PC-9 (cell line): ENCODE measurements at regions not wholly inside any gene's neighbourhood (a gene's known extent, or its start where the extent isn't known, plus 50 kb on each side); places are given as distances from the start of the nearest gene placed in this dataset.

Experiments used
- EZH2 ChIP-seq: fragments of 200-600 bp; sonication (generic); IDR thresholded peaks from 2 replicates; pipeline ENCODE4 v1.8.0; 2017; ENCODE audit warnings: antibody characterized with exemption, low read depth
- TF ChIP-seq, protein P1 (sequence below): fragments of 200-600 bp; sonication (generic); conservative IDR thresholded peaks from 2 replicates; pipeline ENCODE4 v1.6.1; 2017; ENCODE audit warnings: mixed run types, antibody characterized with exemption, mild to moderate bottlenecking, moderate library complexity

DNA sequence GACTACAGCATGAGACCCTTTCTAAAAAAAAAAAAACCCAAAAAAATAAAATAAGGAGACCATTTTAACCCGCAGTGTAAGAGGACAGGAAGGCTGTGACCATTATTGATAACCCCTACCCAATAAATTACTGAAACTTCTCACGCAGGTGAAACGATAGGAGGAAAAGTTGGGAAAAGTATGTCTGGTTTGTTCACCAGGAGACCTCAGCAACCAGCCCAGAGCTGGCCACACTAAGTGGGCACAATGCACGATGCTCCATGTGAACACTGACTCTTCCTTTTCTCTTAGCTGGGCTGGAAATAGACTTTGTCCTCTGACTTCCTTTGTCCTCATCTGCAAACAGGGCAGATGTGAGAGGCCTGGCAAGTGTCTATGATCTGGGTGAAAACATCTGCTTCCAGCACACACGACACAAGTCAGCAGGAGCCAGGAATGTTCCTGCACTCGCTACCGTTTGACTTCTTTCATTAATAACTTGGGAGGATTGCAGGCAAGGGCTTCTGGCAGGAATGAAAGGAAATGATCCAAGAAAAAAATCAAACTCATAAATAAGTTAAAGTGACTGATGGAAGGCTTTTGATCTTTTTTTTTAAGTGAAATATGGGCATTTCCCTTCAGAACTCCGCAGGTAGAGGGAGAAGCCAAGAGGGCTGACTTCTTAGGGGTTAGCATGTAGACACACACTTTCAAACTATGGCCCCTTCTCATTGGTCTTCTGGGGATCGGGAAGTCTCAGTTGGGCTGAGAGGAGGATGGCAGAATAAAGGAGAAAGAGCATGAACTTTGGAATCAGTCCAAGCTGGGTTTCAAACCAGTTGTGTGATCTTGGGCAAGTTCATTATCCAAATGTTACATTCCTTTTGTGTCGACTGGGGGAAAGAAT, 137.4 kb upstream of the MYCN start:
- TF ChIP-seq EZH2 = no peak
- TF ChIP-seq, protein P1, sequence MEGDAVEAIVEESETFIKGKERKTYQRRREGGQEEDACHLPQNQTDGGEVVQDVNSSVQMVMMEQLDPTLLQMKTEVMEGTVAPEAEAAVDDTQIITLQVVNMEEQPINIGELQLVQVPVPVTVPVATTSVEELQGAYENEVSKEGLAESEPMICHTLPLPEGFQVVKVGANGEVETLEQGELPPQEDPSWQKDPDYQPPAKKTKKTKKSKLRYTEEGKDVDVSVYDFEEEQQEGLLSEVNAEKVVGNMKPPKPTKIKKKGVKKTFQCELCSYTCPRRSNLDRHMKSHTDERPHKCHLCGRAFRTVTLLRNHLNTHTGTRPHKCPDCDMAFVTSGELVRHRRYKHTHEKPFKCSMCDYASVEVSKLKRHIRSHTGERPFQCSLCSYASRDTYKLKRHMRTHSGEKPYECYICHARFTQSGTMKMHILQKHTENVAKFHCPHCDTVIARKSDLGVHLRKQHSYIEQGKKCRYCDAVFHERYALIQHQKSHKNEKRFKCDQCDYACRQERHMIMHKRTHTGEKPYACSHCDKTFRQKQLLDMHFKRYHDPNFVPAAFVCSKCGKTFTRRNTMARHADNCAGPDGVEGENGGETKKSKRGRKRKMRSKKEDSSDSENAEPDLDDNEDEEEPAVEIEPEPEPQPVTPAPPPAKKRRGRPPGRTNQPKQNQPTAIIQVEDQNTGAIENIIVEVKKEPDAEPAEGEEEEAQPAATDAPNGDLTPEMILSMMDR = no peak
